ENCODE measurements at regions not wholly inside any gene's neighbourhood (a gene's known extent, or its start where the extent isn't known, plus 50 kb on each side); places are given as distances from the start of the nearest gene placed in this dataset.

- no peak for TF ChIP-seq CTCF (IDR thresholded peaks at IDR 0.05)
- no peak for TF ChIP-seq POLR2A (IDR thresholded peaks at IDR 0.05)
Measured at GRCh38 chr11:120021978-120022377, 115.9 kb downstream of the TRIM29 start.
